A549 (cell line): ENCODE measurements at regions not wholly inside any gene's neighbourhood (a gene's known extent, or its start where the extent isn't known, plus 50 kb on each side); places are given as distances from the start of the nearest gene placed in this dataset.

ENCODE experiments used
- ATAC-seq, 2 experiments: fragments of 200-7000 bp in 1 of 2; fragments of >200 bp in 1 of 2; cut with Nextera tagmentation in 1 of 2; cut with Tn5 transposase in 1 of 2; 3 replicates each; pipeline versions ENCODE4 v1.8.0 to v1.9.1; 2018 to 2020; ENCODE audit warnings: mild to moderate bottlenecking in 1 of 2, moderate library complexity in 1 of 2
- CTCF ChIA-PET: fragments of 300-600 bp; sonication (Branson Sonifier 250); formaldehyde crosslinking; extraction: SDS; loops from one replicate; lab custom pipeline; 2021; ENCODE audit warnings: antibody characterized with exemption, inconsistent platforms; lab: Yijun Ruan, JAX
- POLR2A ChIA-PET: fragments of 350-600 bp; formaldehyde crosslinking; extraction: SDS; loops from one replicate; lab custom pipeline; 2021; ENCODE audit warnings: antibody characterized with exemption, inconsistent platforms; lab: Yijun Ruan, JAX
- DNase-seq, 2 experiments: peaks; one replicate each; pipeline versions ENCODE4 v3.0.0 to v3.0.0-alpha.2; 2011 to 2016; ENCODE audit warnings: low read depth in 1 of 2, low spot score in 1 of 2
- FAIRE-seq: peaks from 2 replicates; lab custom pipeline; 2011; peaks lifted over from hg19 to GRCh38; lab: Jason Lieb, UNC
- H3K27ac ChIP-seq, 2 experiments: fragments of >200 bp; sonication (Bioruptor Twin); formaldehyde crosslinking; 3 replicates each; pipeline ENCODE4 v1.5.1; 2016 to 2017
- H3K4me1 ChIP-seq: fragments of >200 bp; sonication (Bioruptor Twin); formaldehyde crosslinking; 3 replicates; pipeline ENCODE4 v1.6.1; 2016
- H3K4me2 ChIP-seq: fragments of >200 bp; sonication (Bioruptor Twin); formaldehyde crosslinking; 3 replicates; pipeline ENCODE4 v1.6.1; 2016
- H3K4me3 ChIP-seq: fragments of >200 bp; sonication (Bioruptor Twin); formaldehyde crosslinking; 3 replicates; pipeline ENCODE4 v1.5.1; 2016
- H3K9me3 ChIP-seq: fragments of >200 bp; sonication (Bioruptor Twin); formaldehyde crosslinking; 3 replicates; pipeline ENCODE4 v1.6.1; 2016
- BHLHE40 ChIP-seq: IDR thresholded peaks from 2 replicates; pipeline ENCODE4 v1.6.1; 2012; ENCODE audit warnings: low read depth, low read length, inconsistent platforms
- CBX8 ChIP-seq: fragments of 200-600 bp; sonication (generic); IDR thresholded peaks from 2 replicates; pipeline ENCODE4 v1.6.1; 2016
- CEBPB ChIP-seq, 2 experiments: fragments of >200 bp in 1 of 2; sonication (Bioruptor Twin) in 1 of 2; formaldehyde crosslinking in 1 of 2; IDR thresholded peaks; 2 replicates each; pipeline ENCODE4 v1.6.1; 2012 to 2016
- CHD2 ChIP-seq: fragments of 150-350 bp; IDR thresholded peaks from 2 replicates; pipeline ENCODE4 v1.6.1; 2014; ENCODE audit warnings: low read length; ENCODE audit not compliant: partially characterized antibody
- EHMT2 ChIP-seq: fragments of 200-600 bp; sonication (generic); IDR thresholded peaks from 2 replicates; pipeline ENCODE4 v1.6.1; 2016; ENCODE audit warnings: antibody characterized with exemption, low read depth, mild to moderate bottlenecking, moderate library complexity
- EP300 ChIP-seq, 2 experiments: fragments of >200 bp; sonication (Bioruptor Twin); formaldehyde crosslinking; IDR thresholded peaks; 2 replicates in 1 of 2; 3 replicates in 1 of 2; pipeline ENCODE4 v1.6.1; 2016 to 2017
- ESRRA ChIP-seq: fragments of 150-350 bp; IDR thresholded peaks from 2 replicates; pipeline ENCODE4 v1.6.1; 2014; ENCODE audit warnings: mild to moderate bottlenecking, low read length, borderline replicate concordance
- FOSB ChIP-seq: fragments of 250-450 bp; sonication (Bioruptor Pico); IDR thresholded peaks from 2 replicates; pipeline ENCODE4 v1.5.0; 2020; ENCODE audit warnings: mild to moderate bottlenecking, moderate library complexity
- FOXS1 ChIP-seq: fragments of 250-450 bp; sonication (Bioruptor Pico); IDR thresholded peaks from 2 replicates; pipeline ENCODE4 v1.5.0; 2020; ENCODE audit warnings: mild to moderate bottlenecking, moderate library complexity
- GATA3 ChIP-seq: IDR thresholded peaks from 2 replicates; pipeline ENCODE4 v1.6.1; 2012; ENCODE audit warnings: borderline replicate concordance
- HOXA7 ChIP-seq: fragments of 250-450 bp; sonication (Bioruptor Pico); IDR thresholded peaks from 2 replicates; pipeline ENCODE4 v1.5.0; 2020; ENCODE audit warnings: mild to moderate bottlenecking, moderate library complexity
- HOXB5 ChIP-seq: fragments of 250-450 bp; sonication (Bioruptor Pico); IDR thresholded peaks from 2 replicates; pipeline ENCODE4 v1.5.0; 2020; ENCODE audit warnings: mild to moderate bottlenecking, moderate library complexity
- JUNB ChIP-seq: fragments of >200 bp; sonication (Bioruptor Twin); formaldehyde crosslinking; IDR thresholded peaks from 2 replicates; pipeline ENCODE4 v1.6.1; 2016
- MAFK ChIP-seq: fragments of 450-650 bp; IDR thresholded peaks from 2 replicates; pipeline ENCODE4 v1.6.1; 2014; ENCODE audit not compliant: partially characterized antibody
- MAZ ChIP-seq: fragments of 150-350 bp; IDR thresholded peaks from 2 replicates; pipeline ENCODE4 v1.6.1; 2014; ENCODE audit warnings: antibody characterized with exemption, low read depth, low read length, borderline replicate concordance
- MYC ChIP-seq: IDR thresholded peaks from 2 replicates; pipeline ENCODE4 v1.6.1; 2012; ENCODE audit warnings: mild to moderate bottlenecking, inconsistent platforms, low read length, improper control_type of control experiment, borderline replicate concordance
- PHF8 ChIP-seq: fragments of 200-600 bp; sonication (generic); IDR thresholded peaks from 2 replicates; pipeline ENCODE4 v1.6.1; 2016; ENCODE audit warnings: low read depth, mild to moderate bottlenecking, antibody characterized with exemption, moderate library complexity, borderline replicate concordance
- POLR2A ChIP-seq: IDR thresholded peaks from 2 replicates; pipeline ENCODE4 v1.6.1; 2012; ENCODE audit warnings: mild to moderate bottlenecking, low read length
- RFX5 ChIP-seq: fragments of 450-650 bp; IDR thresholded peaks from 2 replicates; pipeline ENCODE4 v1.7.1; 2014; ENCODE audit warnings: antibody characterized with exemption, mild to moderate bottlenecking, moderate library complexity
- SMC3 ChIP-seq: fragments of >200 bp; sonication (Bioruptor Twin); formaldehyde crosslinking; IDR thresholded peaks from 3 replicates; pipeline ENCODE4 v1.6.1; 2018; ENCODE audit warnings: inconsistent platforms
- SREBF2 ChIP-seq: fragments of 450-650 bp; IDR thresholded peaks from 2 replicates; pipeline ENCODE4 v1.6.1; 2014; ENCODE audit warnings: mild to moderate bottlenecking, moderate library complexity
- ZFP36 ChIP-seq: fragments of 450-650 bp; IDR thresholded peaks from 2 replicates; pipeline ENCODE4 v1.6.1; 2014; ENCODE audit warnings: borderline replicate concordance; ENCODE audit not compliant: partially characterized antibody
- ZNF302 ChIP-seq: fragments of 250-450 bp; sonication (Bioruptor Pico); IDR thresholded peaks from 2 replicates; pipeline ENCODE4 v1.9.0; 2021; ENCODE audit warnings: inconsistent platforms, mild to moderate bottlenecking, moderate library complexity
- WGBS: methylation state at CpG from one replicate; pipeline ENCODE4 v1.1.6; 2017; ENCODE audit errors: missing lambda C conversion rate; 5-methylcytosine and 5-hydroxymethylcytosine counted together
- TF ChIP-seq, protein P1 (sequence below): fragments of 150-350 bp; IDR thresholded peaks from 2 replicates; pipeline ENCODE4 v1.6.1; 2014; ENCODE audit warnings: low read depth, mild to moderate bottlenecking, low read length
- TF ChIP-seq, protein P2 (sequence below): fragments of >200 bp; sonication (Bioruptor Twin); formaldehyde crosslinking; IDR thresholded peaks from 3 replicates; pipeline ENCODE4 v1.5.1; 2016
- TF ChIP-seq, protein P3 (sequence below): fragments of 450-650 bp; IDR thresholded peaks from 2 replicates; pipeline ENCODE4 v1.6.1; 2014; ENCODE audit warnings: antibody characterized with exemption
- TF ChIP-seq, protein P4 (sequence below): IDR thresholded peaks from 2 replicates; pipeline ENCODE4 v1.6.1; 2012; ENCODE audit warnings: low read depth, borderline replicate concordance
- TF ChIP-seq, protein P5 (sequence below): IDR thresholded peaks from 2 replicates; pipeline ENCODE4 v1.6.1; 2012

DNA sequence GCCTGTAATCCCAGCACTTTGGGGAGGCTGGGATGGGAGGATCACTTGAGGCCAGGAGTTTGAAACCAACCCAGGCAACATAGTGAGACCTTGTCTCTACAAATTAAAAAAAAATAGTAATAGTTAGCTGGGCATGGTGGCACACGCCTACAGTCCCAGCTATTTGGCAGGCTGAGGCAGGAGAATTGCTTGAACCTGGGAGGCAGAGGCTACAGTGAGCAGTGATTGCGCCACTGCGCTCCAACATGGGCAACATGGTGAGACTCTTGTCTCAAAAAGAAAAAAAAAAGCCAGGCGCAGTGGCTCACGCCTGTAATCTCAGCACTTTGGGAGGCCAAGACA lies 56.9 kb upstream of the MRTFB start:
- 80% methylated on average over 5 of the region's 5 CpGs for WGBS
- Histone ChIP-seq H3K27ac (peak overlapping the region; percentile 59 to 71), H3K9me3 (no peaks in the 10 kb centered on the region), H3K4me1 (peaks cover 57% of the 10 kb centered on the region), H3K4me2 (peak overlapping the region; percentile 70), H3K4me3 (no peak overlapping the region)
- TF ChIP-seq JUNB: 0 out of 2 replicates have a peak, but pooled peaks have one; percentile 11
- TF ChIP-seq MYC: no peak
- ChIA-PET CTCF (no interaction called here), POLR2A (no interaction called here)
- ATAC-seq (peak in 1 of 2 experiments; percentile 21; a peak in 2 of 6 replicates), DNase-seq (no peak), FAIRE-seq (no peak)

DNA sequence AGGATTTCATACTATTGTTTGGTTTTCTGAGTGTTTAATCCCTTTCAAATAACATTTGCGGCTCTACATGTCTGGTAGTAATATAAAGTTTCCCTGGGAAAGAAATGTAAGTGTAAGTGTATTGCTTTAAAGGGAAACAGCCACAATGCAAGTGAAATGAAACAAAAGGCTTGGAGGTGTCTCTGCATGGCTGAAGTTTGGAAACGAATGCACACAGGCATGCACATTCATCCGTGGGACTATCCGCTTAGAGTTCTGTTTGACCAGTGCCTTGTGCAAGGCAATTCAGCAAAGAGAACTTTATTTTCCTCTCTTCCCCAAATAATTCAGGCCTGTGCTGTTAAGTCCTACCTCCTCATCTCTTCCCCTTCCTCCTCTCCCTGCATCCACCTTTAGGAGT lies 56.1 kb upstream of the MRTFB start:
- Histone ChIP-seq H3K27ac (peak overlapping the region; percentile 3 to 71; a peak in 5 of 6 replicates), H3K4me3 (no peak overlapping the region), H3K9me3 (no peaks in the 10 kb centered on the region), H3K4me2 (peak overlapping the region; percentile 9; the same call in 1 of the 3 replicates), H3K4me1 (peaks cover 63% of the 10 kb centered on the region)
- TF ChIP-seq, protein P1, sequence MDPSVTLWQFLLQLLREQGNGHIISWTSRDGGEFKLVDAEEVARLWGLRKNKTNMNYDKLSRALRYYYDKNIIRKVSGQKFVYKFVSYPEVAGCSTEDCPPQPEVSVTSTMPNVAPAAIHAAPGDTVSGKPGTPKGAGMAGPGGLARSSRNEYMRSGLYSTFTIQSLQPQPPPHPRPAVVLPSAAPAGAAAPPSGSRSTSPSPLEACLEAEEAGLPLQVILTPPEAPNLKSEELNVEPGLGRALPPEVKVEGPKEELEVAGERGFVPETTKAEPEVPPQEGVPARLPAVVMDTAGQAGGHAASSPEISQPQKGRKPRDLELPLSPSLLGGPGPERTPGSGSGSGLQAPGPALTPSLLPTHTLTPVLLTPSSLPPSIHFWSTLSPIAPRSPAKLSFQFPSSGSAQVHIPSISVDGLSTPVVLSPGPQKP: no peak
- TF ChIP-seq SREBF2: no peak
- 48% methylated on average over 4 of the region's 4 CpGs for WGBS
- ChIA-PET CTCF (no interaction called here), POLR2A (no interaction called here)
- ATAC-seq: no peak
- FAIRE-seq: no peak
- DNase-seq: no peak

DNA sequence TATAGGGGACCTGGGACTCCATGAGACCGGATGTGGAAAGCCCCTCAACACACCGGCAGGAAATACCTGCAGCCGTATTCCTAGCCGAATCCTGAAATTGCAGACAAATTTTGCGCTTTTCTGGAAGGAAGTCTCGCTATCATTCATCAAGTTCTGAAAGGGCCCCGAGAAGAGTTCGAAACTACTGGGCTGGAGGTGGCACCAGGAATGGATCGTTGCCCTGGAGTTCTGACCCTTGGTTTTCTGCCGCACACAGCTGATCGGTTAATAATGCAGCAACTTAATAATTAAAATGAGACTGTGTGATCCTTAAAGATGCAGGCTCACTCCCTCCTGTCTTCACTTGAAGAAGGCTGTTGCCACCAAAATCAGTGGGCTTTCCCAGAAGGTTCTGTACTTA lies 55.7 kb upstream of the MRTFB start:
- ATAC-seq (no peak), FAIRE-seq (no peak)

DNA sequence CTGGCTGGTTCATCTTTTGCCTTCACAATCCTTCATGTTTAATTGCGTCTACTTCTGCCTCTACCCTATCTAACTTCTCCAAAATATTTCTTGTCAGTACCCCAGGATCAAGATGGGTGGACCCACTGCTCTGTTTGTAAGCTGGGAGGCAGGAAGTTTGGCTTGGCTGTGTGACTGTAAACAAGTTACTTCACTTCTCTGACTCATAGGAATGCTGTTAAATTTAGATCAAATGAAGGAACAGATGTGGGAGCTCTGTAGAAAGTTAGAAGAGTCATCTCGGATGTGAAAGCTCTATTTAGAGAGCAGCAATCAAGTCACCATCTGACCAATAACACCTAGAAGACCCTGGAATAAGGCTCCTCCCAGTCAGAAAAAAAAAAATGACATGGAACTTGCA lies 55.2 kb upstream of the MRTFB start:
- Histone ChIP-seq H3K4me1 (peaks cover 69% of the 10 kb centered on the region), H3K27ac (peak overlapping the region; percentile 9 to 71; a peak in 4 of 6 replicates), H3K9me3 (0 out of 3 replicates have a peak, but pooled peaks cover under 1% of the 10 kb centered on the region), H3K4me3 (no peak overlapping the region), H3K4me2 (peak overlapping the region; percentile 56)
- ChIA-PET POLR2A (no interaction called here), CTCF (no interaction called here)
- 33% methylated on average over 2 of the region's 2 CpGs for WGBS
- DNase-seq: peak; percentile 49 to 83
- ATAC-seq: peak; percentile 31 to 53; a peak in 4 of 6 replicates
- no peak for FAIRE-seq
- TF ChIP-seq CEBPB (IDR thresholded peaks at IDR 0.05) (peak; percentile 57 to 76), ZNF302 (CRISPR knock-in tag) (no peak), FOSB (no peak), EHMT2 (no peak), HOXA7 (no peak), EP300 (IDR thresholded peaks at IDR 0.05) (no peak; a peak in 1 of 5 replicates), SMC3 (no peak), MAZ (no peak), RFX5 (no peak), CBX8 (no peak), MAFK (no peak), ZFP36 (no peak), GATA3 (peak; percentile 61; the same call in 1 of the 2 replicates), FOXS1 (no peak), CHD2 (no peak), BHLHE40 (no peak), MYC (no peak), HOXB5 (CRISPR knock-in tag) (no peak), ESRRA (no peak), POLR2A (no peak), PHF8 (no peak)
- TF ChIP-seq, protein P2, sequence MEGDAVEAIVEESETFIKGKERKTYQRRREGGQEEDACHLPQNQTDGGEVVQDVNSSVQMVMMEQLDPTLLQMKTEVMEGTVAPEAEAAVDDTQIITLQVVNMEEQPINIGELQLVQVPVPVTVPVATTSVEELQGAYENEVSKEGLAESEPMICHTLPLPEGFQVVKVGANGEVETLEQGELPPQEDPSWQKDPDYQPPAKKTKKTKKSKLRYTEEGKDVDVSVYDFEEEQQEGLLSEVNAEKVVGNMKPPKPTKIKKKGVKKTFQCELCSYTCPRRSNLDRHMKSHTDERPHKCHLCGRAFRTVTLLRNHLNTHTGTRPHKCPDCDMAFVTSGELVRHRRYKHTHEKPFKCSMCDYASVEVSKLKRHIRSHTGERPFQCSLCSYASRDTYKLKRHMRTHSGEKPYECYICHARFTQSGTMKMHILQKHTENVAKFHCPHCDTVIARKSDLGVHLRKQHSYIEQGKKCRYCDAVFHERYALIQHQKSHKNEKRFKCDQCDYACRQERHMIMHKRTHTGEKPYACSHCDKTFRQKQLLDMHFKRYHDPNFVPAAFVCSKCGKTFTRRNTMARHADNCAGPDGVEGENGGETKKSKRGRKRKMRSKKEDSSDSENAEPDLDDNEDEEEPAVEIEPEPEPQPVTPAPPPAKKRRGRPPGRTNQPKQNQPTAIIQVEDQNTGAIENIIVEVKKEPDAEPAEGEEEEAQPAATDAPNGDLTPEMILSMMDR: no peak
- TF ChIP-seq, protein P3, sequence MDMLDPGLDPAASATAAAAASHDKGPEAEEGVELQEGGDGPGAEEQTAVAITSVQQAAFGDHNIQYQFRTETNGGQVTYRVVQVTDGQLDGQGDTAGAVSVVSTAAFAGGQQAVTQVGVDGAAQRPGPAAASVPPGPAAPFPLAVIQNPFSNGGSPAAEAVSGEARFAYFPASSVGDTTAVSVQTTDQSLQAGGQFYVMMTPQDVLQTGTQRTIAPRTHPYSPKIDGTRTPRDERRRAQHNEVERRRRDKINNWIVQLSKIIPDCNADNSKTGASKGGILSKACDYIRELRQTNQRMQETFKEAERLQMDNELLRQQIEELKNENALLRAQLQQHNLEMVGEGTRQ: no peak
- TF ChIP-seq, protein P4, sequence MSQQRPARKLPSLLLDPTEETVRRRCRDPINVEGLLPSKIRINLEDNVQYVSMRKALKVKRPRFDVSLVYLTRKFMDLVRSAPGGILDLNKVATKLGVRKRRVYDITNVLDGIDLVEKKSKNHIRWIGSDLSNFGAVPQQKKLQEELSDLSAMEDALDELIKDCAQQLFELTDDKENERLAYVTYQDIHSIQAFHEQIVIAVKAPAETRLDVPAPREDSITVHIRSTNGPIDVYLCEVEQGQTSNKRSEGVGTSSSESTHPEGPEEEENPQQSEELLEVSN: no peak

More for the DNA sequence above, 55.7 kb upstream of the MRTFB start:
- Histone ChIP-seq H3K27ac (peak overlapping the region; percentile 9 to 71; a peak in 4 of 6 replicates), H3K9me3 (no peaks in the 10 kb centered on the region), H3K4me2 (peak overlapping the region; percentile 56; the same call in 2 of the 3 replicates), H3K4me1 (peaks cover 67% of the 10 kb centered on the region), H3K4me3 (no peak overlapping the region)
- no peak for DNase-seq
- 87% methylated on average over 11 of the region's 11 CpGs for WGBS
- POLR2A ChIA-PET: no interaction called here
- TF ChIP-seq, protein P5, sequence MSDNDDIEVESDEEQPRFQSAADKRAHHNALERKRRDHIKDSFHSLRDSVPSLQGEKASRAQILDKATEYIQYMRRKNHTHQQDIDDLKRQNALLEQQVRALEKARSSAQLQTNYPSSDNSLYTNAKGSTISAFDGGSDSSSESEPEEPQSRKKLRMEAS: no peak
- TF ChIP-seq, all 56 proteins: peak for 0
- CTCF ChIA-PET: no interaction called here
